ENCODE measurements at regions not wholly inside any gene's neighbourhood (a gene's known extent, or its start where the extent isn't known, plus 50 kb on each side); places are given as distances from the start of the nearest gene placed in this dataset.
A peak's percentile ranks its signal among the peaks of the same experiment; 100 is the strongest.

DNA sequence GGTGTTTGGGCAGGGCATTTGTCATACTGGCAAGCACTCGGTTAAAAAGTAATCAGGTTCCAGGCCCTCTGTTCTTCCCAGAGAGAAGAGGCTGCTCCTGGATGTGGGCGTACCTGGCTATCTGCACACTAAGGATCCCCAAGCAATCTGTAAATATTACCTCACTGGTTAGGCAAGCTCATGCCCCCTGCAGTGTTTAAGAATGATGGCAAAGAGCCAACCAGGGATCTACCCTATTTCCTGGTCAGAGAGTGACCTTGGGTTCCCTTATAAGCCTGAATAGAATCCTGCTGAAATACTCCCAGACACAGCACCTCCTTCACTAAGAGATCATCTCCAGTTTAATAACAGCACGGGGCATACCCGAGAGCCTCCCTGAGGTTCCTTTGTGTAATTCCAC is 181.2 kb downstream of the PIK3R1 start:
- intact Hi-C loops (cut with DNase I) = no loop called here
- ATAC-seq = peak; percentile 47
- Histone ChIP-seq H3K4me1 (no peaks in the 10 kb centered on the region), H3K36me3 (no peaks in the 10 kb centered on the region), H3K9me3 (peaks cover 0 to 7% of the 10 kb centered on the region in 2 donors), H3K27ac (no peak overlapping the region), H3K27me3 (no peaks in the 10 kb centered on the region), H3K4me3 (no peak overlapping the region)
- no peak for DNase-seq
- TF ChIP-seq, protein P1, sequence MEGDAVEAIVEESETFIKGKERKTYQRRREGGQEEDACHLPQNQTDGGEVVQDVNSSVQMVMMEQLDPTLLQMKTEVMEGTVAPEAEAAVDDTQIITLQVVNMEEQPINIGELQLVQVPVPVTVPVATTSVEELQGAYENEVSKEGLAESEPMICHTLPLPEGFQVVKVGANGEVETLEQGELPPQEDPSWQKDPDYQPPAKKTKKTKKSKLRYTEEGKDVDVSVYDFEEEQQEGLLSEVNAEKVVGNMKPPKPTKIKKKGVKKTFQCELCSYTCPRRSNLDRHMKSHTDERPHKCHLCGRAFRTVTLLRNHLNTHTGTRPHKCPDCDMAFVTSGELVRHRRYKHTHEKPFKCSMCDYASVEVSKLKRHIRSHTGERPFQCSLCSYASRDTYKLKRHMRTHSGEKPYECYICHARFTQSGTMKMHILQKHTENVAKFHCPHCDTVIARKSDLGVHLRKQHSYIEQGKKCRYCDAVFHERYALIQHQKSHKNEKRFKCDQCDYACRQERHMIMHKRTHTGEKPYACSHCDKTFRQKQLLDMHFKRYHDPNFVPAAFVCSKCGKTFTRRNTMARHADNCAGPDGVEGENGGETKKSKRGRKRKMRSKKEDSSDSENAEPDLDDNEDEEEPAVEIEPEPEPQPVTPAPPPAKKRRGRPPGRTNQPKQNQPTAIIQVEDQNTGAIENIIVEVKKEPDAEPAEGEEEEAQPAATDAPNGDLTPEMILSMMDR (IDR thresholded peaks at IDR 0.05) = no peak

DNA sequence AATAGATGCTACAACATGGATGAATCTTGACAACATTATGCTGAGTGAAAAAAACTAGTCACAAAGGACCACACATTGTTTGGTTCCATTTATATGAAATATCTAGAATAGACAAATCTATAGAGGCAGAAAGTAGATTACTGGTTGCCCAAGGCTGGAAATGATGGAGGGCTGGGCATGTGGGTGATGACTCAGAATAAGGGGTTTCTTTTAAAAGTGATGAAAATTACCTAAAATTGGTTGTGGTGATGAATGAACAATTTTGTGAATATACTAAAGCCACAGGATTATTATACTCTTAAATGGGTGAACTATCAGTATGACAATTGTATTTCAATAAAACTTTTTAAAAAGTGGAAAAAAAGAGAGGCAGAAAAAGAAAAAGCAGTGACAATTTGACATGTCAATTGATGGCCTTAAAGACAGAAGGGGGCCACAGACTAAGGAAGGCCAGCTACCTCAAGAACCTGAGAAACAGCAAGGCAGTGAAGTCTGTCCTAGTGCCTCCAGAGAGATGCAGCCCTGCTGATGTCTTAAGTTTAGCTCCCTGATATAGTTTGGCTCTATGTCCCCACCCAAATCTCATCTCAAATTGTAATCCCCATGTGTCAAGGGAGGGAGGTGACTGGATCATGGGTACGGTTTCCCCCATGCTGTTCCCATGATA is 182.7 kb downstream of the PIK3R1 start:
- no peaks in the 10 kb centered on the region for H3K36me3 ChIP-seq
- intact Hi-C loops (cut with DNase I) = no loop called here
- H3K4me3 ChIP-seq = no peak overlapping the region
- TF ChIP-seq, protein P1 (IDR thresholded peaks at IDR 0.05) = no peak
- no peak overlapping the region for H3K27ac ChIP-seq
- H3K4me1 ChIP-seq = no peaks in the 10 kb centered on the region
- no peak for DNase-seq
- no peaks in the 10 kb centered on the region for H3K27me3 ChIP-seq
- H3K9me3 ChIP-seq = peaks cover 0 to 7% of the 10 kb centered on the region in 2 donors
- no peak for ATAC-seq

DNA sequence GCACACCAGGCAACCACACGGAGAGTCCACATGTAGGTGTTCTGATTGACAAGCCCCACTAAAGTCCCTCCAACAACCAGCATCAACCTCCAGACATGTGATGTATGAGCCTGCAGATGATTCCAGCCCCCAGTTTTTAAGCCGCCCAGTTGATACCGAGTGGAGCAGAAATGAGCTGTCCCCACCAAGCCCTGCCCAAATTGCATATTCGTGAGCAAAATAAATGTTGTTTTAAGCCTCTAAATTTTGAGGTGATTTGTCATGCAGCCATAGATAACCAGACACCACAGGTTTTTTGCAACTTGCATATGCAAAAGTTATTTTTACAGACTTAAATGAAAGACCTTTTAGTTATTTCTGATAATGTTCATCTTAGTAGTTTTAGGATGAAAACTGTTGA is 187.7 kb downstream of the PIK3R1 start:
- DNase-seq (no peak), ATAC-seq (no peak)
- Histone ChIP-seq H3K4me3 (no peak overlapping the region), H3K9me3 (no peaks in the 10 kb centered on the region), H3K36me3 (no peaks in the 10 kb centered on the region), H3K27me3 (no peaks in the 10 kb centered on the region), H3K4me1 (peaks cover 6 to 13% of the 10 kb centered on the region in 2 donors), H3K27ac (no peak overlapping the region)
- TF ChIP-seq, protein P1 (IDR thresholded peaks at IDR 0.05) = no peak
- intact Hi-C loops (cut with DNase I) = no loop called here

DNA sequence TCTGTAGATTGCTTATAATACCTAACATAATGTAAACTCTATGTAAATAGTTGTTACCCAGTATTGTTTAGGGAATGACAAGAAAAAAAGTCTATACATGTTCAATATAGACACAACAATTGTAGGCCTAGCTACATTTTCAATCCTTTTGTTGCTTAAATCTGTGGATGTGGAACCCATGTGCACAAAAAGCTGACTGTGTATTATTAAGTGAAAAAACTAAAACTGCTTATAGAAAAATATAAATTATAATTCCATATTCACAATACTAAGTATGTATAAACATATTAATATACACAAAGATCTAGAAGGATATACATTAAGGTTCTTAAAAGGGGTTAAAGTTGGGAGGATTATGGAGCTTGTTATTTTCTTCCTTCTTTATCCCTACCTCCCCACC is 188.7 kb downstream of the PIK3R1 start:
- no peak for DNase-seq
- intact Hi-C loops (cut with DNase I) = no loop called here
- Histone ChIP-seq H3K9me3 (no peaks in the 10 kb centered on the region), H3K4me1 (peaks cover 6 to 13% of the 10 kb centered on the region in 2 donors), H3K36me3 (no peaks in the 10 kb centered on the region), H3K27me3 (no peaks in the 10 kb centered on the region), H3K27ac (no peak overlapping the region), H3K4me3 (no peak overlapping the region)
- ATAC-seq = no peak
- TF ChIP-seq, protein P1 (IDR thresholded peaks at IDR 0.05) = no peak

DNA sequence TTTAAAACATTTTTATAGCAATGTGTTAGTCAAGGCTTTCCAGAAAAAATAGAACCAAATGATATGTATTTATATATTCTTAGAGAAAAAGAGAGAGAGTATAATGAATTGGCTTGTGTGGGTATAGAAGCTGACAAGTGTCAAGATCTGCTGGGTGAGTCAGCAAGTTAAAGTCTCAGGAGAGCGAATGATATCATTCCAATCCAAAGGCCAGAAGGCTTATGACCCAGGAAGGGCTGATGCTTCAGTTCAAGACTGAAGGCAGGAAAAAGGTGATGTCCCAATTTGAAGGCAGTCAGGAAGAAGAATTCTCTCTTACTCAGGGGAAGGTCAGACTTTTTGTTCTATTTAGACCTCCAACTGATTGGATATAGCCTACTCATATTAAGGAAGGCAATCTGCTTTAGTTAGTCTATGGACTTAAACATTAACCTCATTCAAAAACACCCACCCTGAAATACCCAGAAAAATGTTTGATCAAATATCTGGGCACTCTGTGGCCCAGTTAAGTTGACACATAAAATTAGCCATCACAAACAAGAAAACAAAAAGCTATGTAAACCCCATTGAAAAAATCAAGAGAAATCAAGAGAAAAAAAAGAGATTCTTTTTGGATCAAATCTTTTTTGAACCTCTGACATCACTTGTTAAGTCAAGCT is 189.6 kb downstream of the PIK3R1 start:
- intact Hi-C loops (cut with DNase I) = no loop called here
- Histone ChIP-seq H3K27ac (no peak overlapping the region), H3K27me3 (no peaks in the 10 kb centered on the region), H3K9me3 (no peaks in the 10 kb centered on the region), H3K4me1 (peaks cover 6 to 13% of the 10 kb centered on the region in 2 donors), H3K4me3 (no peak overlapping the region), H3K36me3 (no peaks in the 10 kb centered on the region)
- ATAC-seq = peak; percentile 46
- TF ChIP-seq, protein P1 (IDR thresholded peaks at IDR 0.05) = no peak
- DNase-seq = no peak
